Endodermal cell (in vitro differentiated cells): ENCODE measurements at regions not wholly inside any gene's neighbourhood (a gene's known extent, or its start where the extent isn't known, plus 50 kb on each side); places are given as distances from the start of the nearest gene placed in this dataset.
A peak's percentile ranks its signal among the peaks of the same experiment; 100 is the strongest.

ENCODE experiments used
- DNase-seq: peaks from one replicate; pipeline ENCODE4 v3.0.0-alpha.2; 2017
- H3K27ac ChIP-seq: 2 replicates; pipeline ENCODE4 v1.5.1; 2013; ENCODE audit warnings: mild to moderate bottlenecking, low read depth, low read length, moderate library complexity
- H3K27me3 ChIP-seq: 2 replicates; pipeline ENCODE4 v1.6.1; 2013; ENCODE audit warnings: mild to moderate bottlenecking, low read length, moderate library complexity; ENCODE audit not compliant: insufficient read depth, control insufficient read depth, poor library complexity, severe bottlenecking
- H3K36me3 ChIP-seq: 2 replicates; pipeline ENCODE4 v1.7.0; 2013; ENCODE audit warnings: mild to moderate bottlenecking, low read length, moderate library complexity; ENCODE audit not compliant: control insufficient read depth, insufficient read depth
- H3K4me1 ChIP-seq: one replicate; pipeline ENCODE4 v1.7.0; 2013; ENCODE audit warnings: low read length; ENCODE audit not compliant: control insufficient read depth, insufficient read depth
- H3K4me3 ChIP-seq: 2 replicates; pipeline ENCODE4 v1.5.1; 2013; ENCODE audit warnings: mild to moderate bottlenecking, low read length, moderate library complexity
- H3K9ac ChIP-seq: 2 replicates; pipeline ENCODE4 v1.6.1; 2013; ENCODE audit warnings: mild to moderate bottlenecking, low read length, moderate library complexity; ENCODE audit not compliant: poor library complexity, severe bottlenecking; ENCODE audit errors: extremely low read depth
- H3K9me3 ChIP-seq: 2 replicates; pipeline ENCODE4 v1.6.1; 2013; ENCODE audit warnings: mild to moderate bottlenecking, low read length, moderate library complexity; ENCODE audit not compliant: control insufficient read depth
- H3K27ac Mint-ChIP-seq: 2 replicates; pipeline ENCODE4 v1.8.0; 2020; ENCODE audit warnings: mixed read lengths
- H3K27me3 Mint-ChIP-seq: 2 replicates; pipeline ENCODE4 v1.8.0; 2021; ENCODE audit warnings: mild to moderate bottlenecking, mixed read lengths; ENCODE audit not compliant: insufficient read depth
- H3K36me3 Mint-ChIP-seq: 2 replicates; pipeline ENCODE4 v1.8.0; 2020; ENCODE audit warnings: low read depth, mixed read lengths
- H3K4me1 Mint-ChIP-seq: 2 replicates; pipeline ENCODE4 v1.8.0; 2020; ENCODE audit warnings: mixed read lengths
- H3K4me3 Mint-ChIP-seq: 2 replicates; pipeline ENCODE4 v1.8.0; 2020; ENCODE audit warnings: mild to moderate bottlenecking, moderate library complexity, mixed read lengths
- H3K9me3 Mint-ChIP-seq: 2 replicates; pipeline ENCODE4 v1.8.0; 2020; ENCODE audit warnings: mild to moderate bottlenecking, mixed read lengths
- CTCF ChIP-seq: fragments of 200-600 bp; sonication (generic); conservative IDR thresholded peaks from 2 replicates; pipeline ENCODE4 v1.5.0; 2021; ENCODE audit warnings: antibody characterized with exemption, mild to moderate bottlenecking
- WGBS, 2 experiments: methylation state at CpG; one replicate each; pipeline versions ENCODE4 v1.1.5 to v1.1.7; 2013; ENCODE audit warnings: missing lambda C conversion rate in 2 of 2, mixed read lengths in 1 of 2; ENCODE audit not compliant: insufficient coverage in 1 of 2, insufficient read length in 1 of 2; 5-methylcytosine and 5-hydroxymethylcytosine counted together

- Mint-ChIP-seq H3K4me1 (peaks cover 16% of the 10 kb centered on the region), H3K36me3 (peaks cover 14% of the 10 kb centered on the region), H3K4me3 (no peak overlapping the region), H3K27me3 (no peaks in the 10 kb centered on the region), H3K27ac (no peak overlapping the region), H3K9me3 (peaks cover 39% of the 10 kb centered on the region)
- TF ChIP-seq CTCF, result no peak
- 83 to 98% methylated on average over 1 to 4 of the region's 4 CpGs for WGBS, 2 experiments
- no peaks in the 10 kb centered on the region for H3K27me3 ChIP-seq
- H3K4me1 ChIP-seq, result peaks cover 10% of the 10 kb centered on the region
- no peaks in the 10 kb centered on the region for H3K36me3 ChIP-seq
- peaks cover 52% of the 10 kb centered on the region for H3K9me3 ChIP-seq
- no peak overlapping the region for H3K27ac ChIP-seq
- no peak overlapping the region for H3K9ac ChIP-seq
- H3K4me3 ChIP-seq, result no peak overlapping the region
- no peak for DNase-seq
These were observed 413.0 kb downstream of the ZNF608 start for GRCh38 chr5:124333298-124333979.

- H3K9ac ChIP-seq, result no peak overlapping the region
- 93 to 100% methylated on average over 1 of the region's 3 CpGs for WGBS, 2 experiments
- peaks cover 10% of the 10 kb centered on the region for H3K4me1 ChIP-seq
- H3K27ac Mint-ChIP-seq, result no peak overlapping the region
- no peaks in the 10 kb centered on the region for H3K27me3 ChIP-seq
- H3K4me3 ChIP-seq, result peak overlapping the region; percentile 42
- H3K9me3 ChIP-seq, result peaks cover 40% of the 10 kb centered on the region
- H3K27me3 Mint-ChIP-seq, result no peaks in the 10 kb centered on the region
- no peak for DNase-seq
- peaks cover 22% of the 10 kb centered on the region for H3K4me1 Mint-ChIP-seq
- H3K36me3 Mint-ChIP-seq, result peaks cover 14% of the 10 kb centered on the region
- H3K27ac ChIP-seq, result no peak overlapping the region
- H3K36me3 ChIP-seq, result no peaks in the 10 kb centered on the region
- no peak for TF ChIP-seq CTCF
- peaks cover 29% of the 10 kb centered on the region for H3K9me3 Mint-ChIP-seq
- no peak overlapping the region for H3K4me3 Mint-ChIP-seq
These were observed 414.2 kb downstream of the ZNF608 start for GRCh38 chr5:124332273-124332672.

GRCh38 chr5:124330595-124331220 is 415.7 kb downstream of the ZNF608 start:
- Mint-ChIP-seq H3K9me3 (peaks cover 27% of the 10 kb centered on the region), H3K27me3 (no peaks in the 10 kb centered on the region), H3K4me3 (no peak overlapping the region), H3K27ac (no peak overlapping the region), H3K4me1 (peaks cover 22% of the 10 kb centered on the region), H3K36me3 (peaks cover 12% of the 10 kb centered on the region)
- no peak for DNase-seq
- no peaks in the 10 kb centered on the region for H3K27me3 ChIP-seq
- H3K36me3 ChIP-seq, result no peaks in the 10 kb centered on the region
- no peak for TF ChIP-seq CTCF
- peaks cover 33% of the 10 kb centered on the region for H3K9me3 ChIP-seq
- peak overlapping the region; percentile 42 for H3K4me3 ChIP-seq
- peaks cover 10% of the 10 kb centered on the region for H3K4me1 ChIP-seq
- no peak overlapping the region for H3K9ac ChIP-seq
- H3K27ac ChIP-seq, result no peak overlapping the region
